COLO668 (cell line): ENCODE measurements at regions not wholly inside any gene's neighbourhood (a gene's known extent, or its start where the extent isn't known, plus 50 kb on each side); places are given as distances from the start of the nearest gene placed in this dataset.

Experiments
- DNase-seq: peaks from one replicate; lab custom pipeline; 2025; ENCODE audit not compliant: unreplicated experiment; lab: John Stamatoyannopoulos, UW

DNA sequence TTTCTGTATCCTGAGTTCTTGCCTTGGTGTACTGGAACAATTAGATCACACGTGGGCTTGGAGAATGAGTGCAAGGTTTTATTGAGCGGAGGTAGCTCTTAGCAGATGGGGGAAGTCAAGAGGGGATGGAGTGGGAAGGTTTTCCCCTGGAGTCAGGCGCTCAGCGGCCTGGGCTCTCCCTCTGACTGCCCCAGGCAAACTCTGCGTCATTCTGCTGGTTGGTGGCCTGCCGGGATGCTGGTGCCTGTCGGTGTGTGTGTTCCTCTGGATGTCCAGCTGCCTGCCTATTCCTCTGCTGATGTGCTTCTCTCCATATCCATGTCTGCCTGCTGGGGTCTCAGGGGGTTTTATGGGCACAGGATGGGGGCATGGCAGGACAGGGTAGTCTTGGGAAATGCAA lies 111.0 kb downstream of the TRIB2 start:
- no peak for DNase-seq

DNA sequence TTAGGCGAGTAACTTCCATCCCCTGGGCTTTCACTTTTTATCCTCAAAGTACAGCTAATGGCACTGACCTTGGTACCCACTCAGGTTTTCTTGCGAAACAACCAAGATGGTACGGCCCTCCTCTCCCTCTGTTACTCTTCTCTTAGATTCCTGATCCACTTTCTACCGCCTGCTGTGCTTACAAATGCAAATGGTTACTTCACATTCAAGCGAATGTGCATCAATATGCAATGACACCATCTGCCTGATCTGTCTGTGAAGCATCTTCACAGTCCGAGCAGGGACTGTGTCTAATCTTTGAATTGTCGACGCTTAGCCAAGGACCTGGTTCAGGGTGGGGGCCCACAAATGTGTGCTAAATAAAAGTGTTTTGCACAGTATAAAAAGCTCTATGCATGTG lies 112.2 kb downstream of the TRIB2 start:
- DNase-seq, result no peak

DNA sequence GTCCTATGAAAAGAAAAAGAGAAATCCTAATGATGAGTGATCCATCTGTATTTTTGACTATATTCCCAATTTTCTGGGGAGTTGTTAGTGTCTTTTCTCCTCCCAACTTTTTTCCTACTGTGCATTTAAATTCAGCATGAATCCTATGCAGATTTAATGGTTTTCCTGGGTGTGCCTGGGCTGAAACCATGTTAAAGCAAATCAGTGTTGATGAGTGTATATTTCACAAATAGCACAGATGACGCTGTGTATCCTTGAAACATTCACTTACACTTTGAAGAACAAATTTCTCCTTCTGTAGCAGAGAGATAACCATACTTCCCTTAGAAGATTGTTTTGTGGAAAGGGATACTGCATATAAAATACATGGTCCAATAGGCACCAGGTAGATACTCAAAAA lies 114.3 kb downstream of the TRIB2 start:
- no peak for DNase-seq

DNA sequence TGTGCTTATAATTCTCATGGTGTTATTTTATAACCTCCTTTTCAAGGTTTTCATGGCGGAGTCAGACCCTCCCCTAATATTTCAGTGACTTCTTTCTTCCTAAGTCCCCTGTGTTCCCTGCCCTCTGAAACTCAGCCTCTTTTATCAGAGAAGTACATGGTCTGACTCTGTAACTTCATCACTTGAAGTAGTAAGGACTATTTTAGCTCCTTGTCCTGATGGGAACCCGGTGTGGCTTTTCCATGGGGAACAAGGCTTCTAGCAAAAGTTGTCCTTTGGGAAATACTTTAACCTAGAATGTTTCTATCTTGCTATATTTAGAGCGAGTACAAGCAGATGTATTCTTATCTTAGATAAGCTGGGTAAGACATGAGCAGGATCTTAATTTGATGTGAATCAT lies 117.5 kb downstream of the TRIB2 start:
- DNase-seq, result no peak

DNA sequence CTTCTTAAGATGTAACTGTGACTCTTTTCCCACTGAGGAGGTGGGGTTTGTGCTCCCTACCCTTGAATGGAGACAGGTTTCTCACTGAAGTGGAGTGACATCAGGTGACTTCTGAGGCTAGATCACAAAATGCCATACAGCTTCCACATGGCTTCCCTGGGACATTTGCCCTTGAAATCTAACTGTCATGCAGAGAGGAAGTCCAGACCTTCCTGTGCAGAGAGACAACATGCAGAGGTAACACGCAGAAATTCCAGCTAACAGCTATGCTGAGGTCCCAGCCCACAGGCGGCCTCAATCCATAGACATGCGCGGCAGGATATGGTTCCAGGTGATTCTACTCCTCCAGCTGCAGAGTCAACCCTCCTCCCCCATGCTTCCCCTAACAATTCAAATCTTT lies 119.0 kb downstream of the TRIB2 start:
- no peak for DNase-seq

DNA sequence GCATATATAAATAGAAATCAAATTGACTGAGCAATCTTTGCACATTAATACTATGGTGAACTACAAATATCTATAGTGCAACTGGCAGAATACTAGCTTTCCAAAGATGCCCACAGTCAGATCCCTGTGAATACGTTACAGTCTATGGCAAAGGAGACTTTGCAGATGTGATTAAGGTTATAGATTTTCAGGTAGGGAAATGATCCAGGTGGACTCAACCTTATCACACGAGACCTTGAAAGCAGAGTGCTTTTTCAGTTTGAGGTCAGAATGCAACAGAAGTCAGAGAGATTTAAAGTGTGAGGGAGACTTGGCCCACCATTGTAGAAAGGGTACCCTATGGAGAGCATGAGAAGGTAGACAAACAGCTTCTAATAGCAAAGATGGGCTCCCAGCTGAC lies 122.6 kb downstream of the TRIB2 start:
- no peak for DNase-seq

DNA sequence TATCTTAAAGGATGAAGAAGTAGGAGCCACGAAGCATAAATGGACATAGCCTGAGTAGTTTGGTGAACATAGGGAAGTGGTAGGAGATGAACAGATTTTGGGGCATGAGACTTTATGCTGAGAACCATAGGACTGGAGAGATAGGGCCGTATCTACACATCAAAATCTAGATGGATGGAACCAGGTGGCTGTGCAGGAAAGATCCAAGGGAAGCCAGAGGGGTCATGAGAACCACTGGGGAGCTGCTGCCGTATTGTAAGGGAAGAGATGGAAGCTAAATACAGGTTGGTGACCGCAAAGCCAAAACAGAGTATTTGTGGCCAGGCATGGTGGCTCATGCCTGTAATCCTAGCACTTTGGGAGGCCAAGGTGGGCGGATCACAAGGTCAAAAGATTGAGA lies 124.3 kb downstream of the TRIB2 start:
- no peak for DNase-seq

DNA sequence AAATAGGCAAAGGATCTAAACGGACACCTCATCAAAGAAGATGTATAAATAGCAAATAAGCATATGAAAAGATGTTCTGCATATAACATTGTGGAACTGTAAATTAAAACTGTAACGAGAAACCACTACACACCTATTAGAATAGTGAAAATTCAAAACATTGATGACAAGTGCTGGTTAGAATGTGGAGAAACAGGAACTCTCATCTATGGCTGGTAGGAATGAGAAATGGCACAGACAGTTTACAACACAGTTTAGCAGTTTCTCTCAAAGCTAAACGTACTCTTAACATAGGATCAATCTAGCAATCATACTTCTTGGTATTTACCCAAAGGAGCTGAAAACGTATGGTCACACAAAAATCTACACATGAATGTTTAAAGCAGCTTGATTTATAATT lies 126.2 kb downstream of the TRIB2 start:
- DNase-seq, result no peak

DNA sequence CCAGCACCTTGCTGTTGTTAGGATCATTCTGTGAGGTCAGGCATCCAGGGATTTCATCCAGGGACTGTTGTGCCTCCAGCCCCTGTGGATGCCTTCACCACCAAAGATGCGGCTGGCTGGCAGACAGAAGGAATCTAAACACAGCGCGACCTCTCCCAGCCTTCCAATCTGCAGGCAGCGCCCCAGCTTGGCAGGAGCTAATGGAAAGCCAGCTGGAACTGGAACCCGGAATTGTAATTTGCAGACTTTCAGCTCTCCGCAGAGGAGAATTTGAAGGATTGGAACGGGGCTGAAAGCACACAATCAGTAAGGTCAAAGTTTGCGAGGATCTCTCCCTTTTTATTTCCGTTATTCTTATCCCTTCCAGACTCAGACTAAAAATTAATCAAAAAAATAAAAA lies 127.8 kb downstream of the TRIB2 start:
- no peak for DNase-seq

DNA sequence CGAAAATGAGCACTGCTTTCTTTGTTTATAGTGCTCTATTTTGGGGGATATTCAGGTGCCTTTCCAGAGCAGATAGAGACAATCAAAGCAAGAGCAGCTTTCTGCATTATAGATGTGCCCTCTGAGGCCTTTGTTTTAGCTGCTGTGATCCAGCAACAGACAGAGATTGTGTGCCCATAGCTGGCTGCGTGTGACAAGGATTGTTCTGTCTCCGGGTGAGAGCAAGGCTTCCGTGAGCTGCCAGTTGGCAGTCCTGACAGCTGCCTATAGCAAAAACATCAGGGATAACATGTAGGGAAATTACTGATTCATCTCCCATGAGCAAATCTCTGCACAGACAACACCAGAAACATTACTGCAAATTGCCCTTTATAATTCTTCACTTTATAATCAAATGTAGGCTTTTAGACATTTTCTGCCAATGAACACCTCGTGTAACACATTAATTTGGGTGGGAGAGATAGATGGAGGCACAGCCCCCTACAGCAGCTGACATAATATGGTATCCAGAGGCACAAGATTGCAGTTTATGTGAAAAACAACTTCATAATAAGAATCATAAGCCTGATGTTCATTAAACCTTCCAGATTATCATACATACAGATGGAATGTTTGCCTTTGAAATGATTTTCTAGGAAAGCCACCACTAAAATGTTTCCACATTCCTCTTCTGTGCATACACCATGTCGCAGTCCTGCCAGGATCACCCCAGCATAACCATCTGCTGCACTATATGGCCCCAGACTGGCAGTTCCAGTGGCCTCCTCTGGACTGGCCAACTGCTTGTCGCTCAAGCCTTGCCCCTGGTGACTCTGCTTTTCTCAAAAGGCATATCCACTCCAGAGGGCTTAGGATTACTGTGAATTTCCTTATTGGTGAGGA lies 131.2 kb downstream of the TRIB2 start:
- DNase-seq, result no peak

DNA sequence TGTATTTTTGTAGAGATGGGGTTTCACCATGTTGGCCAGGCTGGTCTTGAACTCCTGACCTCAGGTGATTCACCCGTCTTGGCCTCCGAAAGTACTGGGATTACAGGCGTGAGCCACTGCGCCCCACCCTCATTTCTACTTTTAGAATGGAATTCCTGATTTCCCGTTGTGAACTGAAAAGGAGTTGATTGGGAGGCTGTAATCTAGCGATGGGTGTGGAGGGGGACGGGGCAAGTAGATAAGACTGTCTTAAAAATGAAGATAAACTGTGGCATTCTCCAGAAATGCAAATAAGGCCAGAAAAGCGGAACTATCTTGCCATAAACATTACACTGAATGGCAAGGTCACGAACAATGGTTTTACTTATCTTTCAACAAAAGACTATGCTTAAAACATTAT lies 135.4 kb downstream of the TRIB2 start:
- no peak for DNase-seq

DNA sequence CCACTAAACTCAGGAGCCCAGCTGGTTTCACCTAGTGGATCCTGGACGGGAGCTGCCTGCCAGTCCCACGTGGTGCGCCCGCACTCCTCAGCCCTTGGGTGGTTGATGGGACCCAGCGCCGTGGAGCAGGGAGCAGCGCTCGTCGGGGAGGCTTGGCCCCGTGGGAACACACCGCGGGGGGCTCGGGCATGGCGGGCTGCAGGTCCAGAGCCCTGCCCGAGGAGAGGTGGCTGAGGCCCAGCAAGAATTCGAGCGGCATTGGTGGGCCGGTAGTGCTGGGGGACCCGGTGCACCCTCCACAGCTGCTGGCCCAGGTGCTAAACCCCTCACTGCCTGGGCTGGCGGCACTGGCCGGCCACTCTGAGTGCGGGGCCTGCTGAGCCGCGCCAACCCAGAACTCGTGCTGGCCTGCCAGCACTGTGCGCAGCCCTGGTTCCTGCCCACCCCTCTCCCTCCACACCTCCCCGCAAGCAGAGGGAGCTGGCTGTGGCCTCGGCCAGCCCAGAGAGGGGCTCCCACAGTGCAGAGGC lies 137.3 kb downstream of the TRIB2 start:
- no peak for DNase-seq

DNA sequence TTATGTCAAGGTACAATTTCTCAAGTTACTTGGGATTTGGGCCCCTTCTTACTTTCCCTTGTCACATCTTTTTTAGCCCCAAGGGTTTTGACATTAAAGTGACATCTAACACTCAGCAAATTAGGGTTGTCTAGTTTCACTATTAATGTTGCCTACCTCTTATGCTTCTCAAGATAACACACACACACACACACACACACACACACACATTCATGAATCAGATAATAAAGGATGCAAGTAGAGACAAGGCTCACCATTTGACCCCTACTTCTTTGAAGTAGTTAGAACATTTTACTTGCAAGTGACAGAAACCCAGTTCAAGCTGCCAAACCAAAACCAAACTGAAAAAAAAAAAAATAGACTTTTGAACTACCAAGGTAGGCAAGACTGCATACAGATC lies 138.8 kb downstream of the TRIB2 start:
- DNase-seq, result no peak

DNA sequence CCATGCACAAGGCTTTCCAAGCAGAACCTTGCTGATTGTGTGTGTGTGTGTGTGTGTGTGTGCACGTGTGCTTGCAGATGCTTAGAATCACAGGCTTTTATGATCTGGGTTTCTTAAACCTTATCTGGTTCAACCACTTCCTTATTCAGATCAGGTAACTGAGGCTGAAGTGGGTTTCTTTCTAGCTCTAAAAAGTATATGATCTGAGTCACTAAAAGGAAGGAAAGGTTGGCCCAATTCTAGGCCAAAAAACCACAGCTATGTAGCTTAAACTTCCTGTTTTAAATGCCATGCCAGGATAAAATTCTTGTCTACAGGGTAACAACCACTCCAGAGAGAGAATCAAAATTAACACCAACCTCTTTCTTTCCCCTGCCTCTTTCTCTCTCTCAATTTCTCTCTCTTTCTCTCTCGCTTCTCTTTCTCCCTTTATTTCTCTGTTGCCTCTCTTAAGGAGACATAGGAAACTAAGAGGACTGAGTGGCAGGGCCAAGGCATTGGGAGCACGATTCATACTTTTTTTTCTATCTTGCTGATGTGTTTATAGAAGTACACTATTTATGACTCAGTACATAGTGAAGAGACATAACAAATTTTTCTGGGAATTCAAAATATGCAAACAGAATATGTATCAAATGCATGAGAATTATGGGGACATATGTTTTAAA lies 140.3 kb downstream of the TRIB2 start:
- DNase-seq, result no peak

DNA sequence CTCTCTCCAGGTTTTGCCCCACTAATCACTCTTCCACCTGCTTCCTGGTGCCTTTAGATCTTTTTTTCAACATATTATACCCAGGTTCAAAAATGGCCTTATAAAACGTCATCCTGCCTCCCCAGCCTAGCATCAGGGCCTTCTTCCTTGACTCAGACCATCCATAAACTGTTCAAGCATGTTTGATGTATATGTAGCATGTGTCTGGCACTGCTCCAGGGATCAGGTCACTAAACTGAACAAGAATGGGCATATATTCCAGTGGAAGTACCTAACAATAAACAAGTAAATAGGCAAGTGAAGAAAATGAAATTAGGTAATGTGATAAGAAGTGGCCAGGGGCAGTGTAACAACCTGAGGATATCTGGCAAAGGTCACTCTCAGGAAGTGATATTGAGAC lies 141.2 kb downstream of the TRIB2 start:
- DNase-seq, result no peak

DNA sequence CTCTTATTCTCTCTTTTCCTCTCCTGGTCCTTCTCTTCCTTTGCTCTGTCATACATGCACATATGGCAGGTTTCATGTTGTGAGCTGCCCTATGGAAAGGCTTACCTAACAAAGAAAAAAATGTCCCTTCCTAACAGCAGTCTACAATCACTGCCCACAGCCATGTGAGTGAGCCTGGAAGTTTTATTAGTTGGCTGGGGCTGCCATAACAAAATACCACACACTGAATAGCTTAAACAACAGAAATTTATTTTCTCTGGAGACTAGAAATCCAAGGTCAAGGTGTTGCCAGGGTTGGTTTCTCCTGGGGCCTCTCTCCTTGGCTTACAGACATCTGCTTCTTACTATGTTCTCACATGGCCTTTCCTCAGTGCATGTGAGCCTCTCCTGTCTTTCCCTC lies 142.1 kb downstream of the TRIB2 start:
- no peak for DNase-seq

DNA sequence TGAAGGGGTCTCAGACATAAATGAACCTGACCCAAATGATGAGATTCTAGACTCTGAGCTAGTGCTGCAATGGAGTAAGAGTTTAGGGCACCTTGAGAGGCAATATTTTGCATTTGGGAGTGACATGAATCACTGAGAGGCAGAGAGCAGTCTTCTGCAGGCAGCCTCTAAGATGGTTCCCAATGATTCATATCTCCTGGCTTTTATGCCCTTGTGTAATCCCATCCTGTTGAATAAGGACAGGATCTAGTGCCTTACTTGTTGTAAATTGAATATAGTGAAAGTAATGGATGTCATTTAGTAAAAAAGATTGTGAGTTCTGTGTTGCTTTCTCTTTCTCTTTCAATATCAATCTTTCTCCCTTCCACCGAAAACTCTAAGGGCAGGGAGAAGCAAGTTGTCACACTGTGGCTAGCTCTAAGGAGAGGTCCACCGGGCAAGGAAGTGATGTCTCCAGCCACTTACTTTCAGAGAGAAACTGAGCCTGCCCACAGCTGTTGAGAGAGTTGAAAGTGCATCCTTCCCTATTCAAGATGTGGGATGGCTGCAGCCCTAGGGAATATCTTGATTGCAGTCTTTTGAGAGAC lies 144.7 kb downstream of the TRIB2 start:
- DNase-seq, result no peak

DNA sequence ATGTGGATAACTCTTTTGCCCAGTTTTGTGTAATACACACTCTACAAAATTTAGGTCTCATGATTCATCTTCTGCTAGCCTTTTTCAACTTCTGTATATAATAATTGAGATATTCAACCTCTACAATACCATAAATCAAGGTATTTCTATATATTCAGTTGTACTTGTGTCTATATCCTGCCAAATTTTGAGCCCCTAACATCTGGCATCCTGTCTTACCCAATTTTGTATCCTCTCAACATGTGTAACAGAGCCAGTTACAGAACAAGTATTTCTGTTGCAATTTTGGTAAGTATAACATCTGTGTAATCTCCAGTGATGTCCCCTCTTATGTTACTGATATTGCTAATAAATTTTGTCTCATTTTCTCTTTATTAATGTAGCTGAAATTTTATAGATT lies 145.8 kb downstream of the TRIB2 start:
- no peak for DNase-seq

DNA sequence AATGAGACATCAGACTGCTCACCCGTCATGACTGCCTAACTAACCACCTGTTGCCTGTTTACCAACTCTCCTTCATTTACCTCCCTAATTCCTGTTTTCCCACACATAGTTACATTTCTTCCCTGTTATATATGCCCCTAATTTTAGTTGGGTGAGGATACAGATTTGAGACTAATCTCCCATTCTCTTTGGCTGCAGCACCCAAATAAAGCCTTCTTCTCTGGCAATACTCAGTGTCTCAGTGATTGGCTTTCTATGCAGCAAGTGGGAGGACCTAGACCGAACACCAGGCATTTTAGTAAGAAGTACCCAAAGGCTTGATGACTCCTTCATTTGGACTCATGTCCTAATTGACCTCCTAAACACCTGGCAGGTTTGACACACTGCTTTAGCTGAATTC lies 147.2 kb downstream of the TRIB2 start:
- no peak for DNase-seq

DNA sequence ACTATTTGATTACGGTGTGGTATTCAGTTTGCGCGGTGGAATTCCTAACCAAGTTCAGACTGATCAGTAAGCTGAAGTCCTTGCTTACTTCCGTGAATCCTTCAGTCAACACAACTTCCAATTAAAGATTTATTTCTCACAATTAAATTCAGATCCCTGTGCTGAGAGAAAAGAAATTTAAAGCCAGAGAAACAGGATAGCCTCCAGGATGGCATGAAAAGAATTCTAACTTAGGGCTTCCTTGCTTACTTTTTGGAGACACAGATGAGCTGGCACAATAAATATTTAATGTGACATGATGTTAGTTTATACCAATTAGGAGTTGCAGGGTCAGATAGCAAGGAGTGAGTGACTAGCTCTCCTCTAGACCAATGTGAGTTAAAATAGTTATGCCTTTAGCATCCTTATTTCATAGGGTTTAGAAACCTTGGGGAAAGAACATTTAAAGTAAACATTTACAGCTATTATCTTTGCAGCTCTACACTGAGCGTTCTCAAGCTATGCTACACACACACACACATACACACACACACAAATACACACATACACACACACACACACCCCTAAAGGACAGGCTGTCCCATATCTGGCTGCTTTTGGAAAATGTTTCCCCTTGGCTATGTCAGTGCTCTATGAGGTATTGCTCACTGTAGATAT lies 151.0 kb downstream of the TRIB2 start:
- DNase-seq, result no peak

DNA sequence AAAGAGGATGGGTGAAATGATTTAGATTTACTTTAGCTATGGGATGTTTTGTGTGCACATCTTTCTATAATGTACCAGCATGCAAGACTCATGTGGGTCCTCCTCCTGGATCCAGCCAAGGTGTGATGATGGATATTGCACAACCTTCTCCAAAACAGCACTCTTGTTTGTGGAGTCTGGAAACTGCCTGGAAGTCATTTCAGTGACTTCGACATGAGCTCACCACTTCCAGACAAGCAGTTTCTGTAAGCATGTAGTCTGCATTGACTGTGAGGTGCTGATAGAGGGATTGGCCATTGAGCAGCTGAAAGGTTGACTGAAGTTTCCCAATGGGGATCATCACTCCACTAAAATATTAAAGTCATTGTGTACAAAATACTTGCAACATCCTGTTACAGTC lies 154.0 kb downstream of the TRIB2 start:
- no peak for DNase-seq
